ENCODE measurements at regions not wholly inside any gene's neighbourhood (a gene's known extent, or its start where the extent isn't known, plus 50 kb on each side); places are given as distances from the start of the nearest gene placed in this dataset.
"Not testable (repeated sequence)": the region's sequence is repeated elsewhere in the genome, so short reads cannot be mapped to it uniquely, and the experiment has no call there.

GRCh38 chr9:42534325-42534983 lies 351.0 kb downstream of the SPATA31A6 start:
- H3K4me3 ChIP-seq (ENCODE audit: control insufficient read depth, low read depth, low read length); DNase-seq (ENCODE audit: low read depth): not testable (repeated sequence)

- not testable (repeated sequence) for H3K4me3 ChIP-seq (ENCODE audit: control insufficient read depth, low read depth, low read length); DNase-seq (ENCODE audit: low read depth)
Observed at GRCh38 chr9:42534984-42535325, 351.5 kb downstream of the SPATA31A6 start.

- TF ChIP-seq CTCF (IDR thresholded peaks at IDR 0.05; ENCODE audit: control insufficient read depth, insufficient read depth, low read depth, low read length, missing control alignments), result peak; percentile 16
- H3K4me3 ChIP-seq (ENCODE audit: control insufficient read depth, low read depth, low read length); DNase-seq (ENCODE audit: low read depth): not testable (repeated sequence)
Observed at GRCh38 chr9:42550789-42551357, 367.4 kb downstream of the SPATA31A6 start.

- H3K4me3 ChIP-seq (ENCODE audit: control insufficient read depth, low read depth, low read length); DNase-seq (ENCODE audit: low read depth): not testable (repeated sequence)
Observed at GRCh38 chr9:42568530-42568929, 385.1 kb downstream of the SPATA31A6 start.

GRCh38 chr9:42568942-42569556 lies 385.6 kb downstream of the SPATA31A6 start:
- H3K4me3 ChIP-seq (ENCODE audit: control insufficient read depth, low read depth, low read length); DNase-seq (ENCODE audit: low read depth): not testable (repeated sequence)

GRCh38 chr9:42577851-42578250 lies 394.4 kb downstream of the SPATA31A6 start:
- not testable (repeated sequence) for DNase-seq (ENCODE audit: low read depth); H3K4me3 ChIP-seq (ENCODE audit: control insufficient read depth, low read depth, low read length)
